ENCODE measurements at regions not wholly inside any gene's neighbourhood (a gene's known extent, or its start where the extent isn't known, plus 50 kb on each side); places are given as distances from the start of the nearest gene placed in this dataset.

GRCh38 chr18:22060361-22060760 is 109.0 kb upstream of the GATA6 start:
- TF ChIP-seq, protein P1, sequence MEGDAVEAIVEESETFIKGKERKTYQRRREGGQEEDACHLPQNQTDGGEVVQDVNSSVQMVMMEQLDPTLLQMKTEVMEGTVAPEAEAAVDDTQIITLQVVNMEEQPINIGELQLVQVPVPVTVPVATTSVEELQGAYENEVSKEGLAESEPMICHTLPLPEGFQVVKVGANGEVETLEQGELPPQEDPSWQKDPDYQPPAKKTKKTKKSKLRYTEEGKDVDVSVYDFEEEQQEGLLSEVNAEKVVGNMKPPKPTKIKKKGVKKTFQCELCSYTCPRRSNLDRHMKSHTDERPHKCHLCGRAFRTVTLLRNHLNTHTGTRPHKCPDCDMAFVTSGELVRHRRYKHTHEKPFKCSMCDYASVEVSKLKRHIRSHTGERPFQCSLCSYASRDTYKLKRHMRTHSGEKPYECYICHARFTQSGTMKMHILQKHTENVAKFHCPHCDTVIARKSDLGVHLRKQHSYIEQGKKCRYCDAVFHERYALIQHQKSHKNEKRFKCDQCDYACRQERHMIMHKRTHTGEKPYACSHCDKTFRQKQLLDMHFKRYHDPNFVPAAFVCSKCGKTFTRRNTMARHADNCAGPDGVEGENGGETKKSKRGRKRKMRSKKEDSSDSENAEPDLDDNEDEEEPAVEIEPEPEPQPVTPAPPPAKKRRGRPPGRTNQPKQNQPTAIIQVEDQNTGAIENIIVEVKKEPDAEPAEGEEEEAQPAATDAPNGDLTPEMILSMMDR (IDR thresholded peaks at IDR 0.05) = no peak
- no peak for TF ChIP-seq POLR2A (IDR thresholded peaks at IDR 0.05)

Measured in thyroid gland (tissue), 4 donors.